SKM-1 treated with dmso at 0.1 percent for 144 hours (cell line): ENCODE measurements at regions not wholly inside any gene's neighbourhood (a gene's known extent, or its start where the extent isn't known, plus 50 kb on each side); places are given as distances from the start of the nearest gene placed in this dataset.
"Not testable (repeated sequence)": the region's sequence is repeated elsewhere in the genome, so short reads cannot be mapped to it uniquely, and the experiment has no call there.

Experiments
- DNase-seq: peaks from one replicate; lab custom pipeline; 2025; ENCODE audit not compliant: unreplicated experiment; lab: John Stamatoyannopoulos, UW

GRCh38 chr1:185406691-185407009 lies 89.6 kb upstream of the IVNS1ABP start:
- DNase-seq = no peak

- DNase-seq = no peak
Observed at GRCh38 chr1:185406006-185406690, 89.1 kb upstream of the IVNS1ABP start.

- DNase-seq = peak; percentile 14
Observed at GRCh38 chr1:185404907-185405568, 88.0 kb upstream of the IVNS1ABP start.

- no peak for DNase-seq
Observed at GRCh38 chr1:185404291-185404690, 87.2 kb upstream of the IVNS1ABP start.

GRCh38 chr1:185402930-185403329 lies 85.9 kb upstream of the IVNS1ABP start:
- DNase-seq = peak; percentile 69

GRCh38 chr1:185401019-185401418 lies 84.0 kb upstream of the IVNS1ABP start:
- no peak for DNase-seq

- DNase-seq = no peak
Observed at GRCh38 chr1:185400052-185400451, 83.0 kb upstream of the IVNS1ABP start.

GRCh38 chr1:185398599-185398998 lies 81.6 kb upstream of the IVNS1ABP start:
- DNase-seq = no peak

- no peak for DNase-seq
Observed at GRCh38 chr1:185398022-185398421, 81.0 kb upstream of the IVNS1ABP start.

GRCh38 chr1:185397183-185397582 lies 80.1 kb upstream of the IVNS1ABP start:
- DNase-seq = no peak

- DNase-seq = no peak
Observed at GRCh38 chr1:185396126-185396525, 79.1 kb upstream of the IVNS1ABP start.

GRCh38 chr1:185393815-185394214 lies 76.8 kb upstream of the IVNS1ABP start:
- no peak for DNase-seq

- no peak for DNase-seq
Observed at GRCh38 chr1:185393205-185393604, 76.2 kb upstream of the IVNS1ABP start.

GRCh38 chr1:185388815-185389214 lies 71.8 kb upstream of the IVNS1ABP start:
- no peak for DNase-seq

GRCh38 chr1:185388346-185388745 lies 71.3 kb upstream of the IVNS1ABP start:
- DNase-seq = no peak

GRCh38 chr1:185385991-185386390 lies 68.9 kb upstream of the IVNS1ABP start:
- no peak for DNase-seq

GRCh38 chr1:185383805-185384204 lies 66.8 kb upstream of the IVNS1ABP start:
- not testable (repeated sequence) for DNase-seq

GRCh38 chr1:185377831-185378230 lies 60.8 kb upstream of the IVNS1ABP start:
- no peak for DNase-seq

GRCh38 chr1:185376840-185377635 lies 60.0 kb upstream of the IVNS1ABP start:
- no peak for DNase-seq

- no peak for DNase-seq
Observed at GRCh38 chr1:185376288-185376687, 59.2 kb upstream of the IVNS1ABP start.

GRCh38 chr1:185375583-185375982 lies 58.5 kb upstream of the IVNS1ABP start:
- DNase-seq = no peak
